HG03342 (cell line): ENCODE measurements at regions not wholly inside any gene's neighbourhood (a gene's known extent, or its start where the extent isn't known, plus 50 kb on each side); places are given as distances from the start of the nearest gene placed in this dataset.

Source experiments
- ATAC-seq: cut with Tn5 transposase; IDR thresholded peaks from one replicate; pipeline ENCODE4 v1.9.1; 2021; ENCODE audit warnings: mild to moderate bottlenecking, moderate library complexity; ENCODE audit not compliant: unreplicated experiment

DNA sequence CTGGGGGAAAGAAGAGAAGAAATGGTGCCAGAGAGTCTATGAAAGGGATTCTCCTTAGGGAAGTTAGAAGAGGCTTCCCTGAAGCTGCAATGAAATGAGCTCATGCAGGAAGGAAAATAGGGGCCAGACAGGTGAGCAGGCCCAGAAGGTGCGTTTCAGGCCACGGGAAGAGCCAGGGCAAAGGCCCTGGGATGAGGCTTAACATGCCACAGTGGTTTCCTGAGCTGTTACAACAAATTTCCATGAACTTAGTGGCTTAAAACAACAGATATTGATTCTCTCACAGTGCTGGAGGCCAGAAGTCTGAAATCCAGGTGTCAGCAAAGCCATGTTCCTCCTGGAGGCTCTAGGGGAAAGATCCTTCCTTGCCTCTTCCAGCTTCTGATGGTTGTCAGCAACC lies 167.9 kb downstream of the TFAP2C start:
- no peak for ATAC-seq

DNA sequence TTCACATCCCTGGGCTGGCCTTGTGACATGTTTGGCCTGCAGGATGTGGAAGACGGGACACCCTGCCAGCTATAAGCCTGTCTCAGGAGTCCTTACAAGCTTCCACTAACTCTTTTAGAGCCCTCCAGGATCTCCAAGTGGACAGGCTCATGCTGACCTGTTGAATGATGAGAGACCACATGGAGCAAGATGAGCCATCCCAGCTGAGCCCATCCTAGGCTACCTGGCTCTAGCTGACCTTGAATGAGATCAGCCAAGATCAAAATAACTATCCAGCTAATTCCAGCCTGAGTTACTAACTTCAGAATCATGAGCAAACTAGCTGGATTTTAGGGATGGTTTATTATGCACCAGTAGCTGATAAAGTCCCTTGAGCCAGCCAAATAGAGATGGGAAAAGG lies 169.5 kb downstream of the TFAP2C start:
- ATAC-seq = no peak

DNA sequence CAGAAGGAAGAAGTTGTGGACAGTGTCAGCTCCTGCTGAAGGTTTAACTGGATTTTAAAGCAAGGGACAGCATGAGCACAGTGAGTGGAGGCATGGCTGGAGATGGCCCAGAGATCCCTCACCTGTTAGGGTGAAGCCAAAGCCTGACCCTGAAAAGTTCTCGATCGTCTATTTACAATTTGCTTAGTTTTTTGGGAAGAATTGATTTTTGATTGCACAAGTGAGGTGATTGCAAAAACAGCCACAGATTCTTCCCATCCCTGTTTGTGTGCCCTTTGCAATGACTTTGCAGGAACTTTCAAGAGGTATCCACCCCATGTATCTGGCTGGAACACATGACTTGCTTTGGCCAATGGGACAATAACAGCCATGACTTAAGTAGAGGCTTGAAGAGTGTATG lies 170.1 kb downstream of the TFAP2C start:
- ATAC-seq = no peak

DNA sequence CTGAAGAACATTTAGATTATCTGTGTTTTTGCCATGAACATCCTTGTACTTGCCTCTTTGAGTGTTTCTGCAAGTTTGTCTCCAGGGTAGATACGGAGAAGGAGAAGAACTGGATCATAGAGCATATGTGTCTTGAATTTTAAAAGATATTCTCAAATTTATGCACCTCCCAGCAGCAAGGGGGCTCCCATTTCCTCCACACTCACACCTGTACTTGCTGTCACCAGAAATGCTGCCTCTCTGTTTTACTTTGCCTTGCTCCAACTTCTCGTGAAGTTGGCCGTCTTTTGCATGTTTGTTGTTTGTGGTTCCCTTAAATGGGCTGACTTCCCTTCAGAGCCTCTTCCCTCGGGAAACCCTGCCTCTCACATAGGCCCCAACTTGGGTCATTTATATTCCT lies 171.0 kb downstream of the TFAP2C start:
- no peak for ATAC-seq

DNA sequence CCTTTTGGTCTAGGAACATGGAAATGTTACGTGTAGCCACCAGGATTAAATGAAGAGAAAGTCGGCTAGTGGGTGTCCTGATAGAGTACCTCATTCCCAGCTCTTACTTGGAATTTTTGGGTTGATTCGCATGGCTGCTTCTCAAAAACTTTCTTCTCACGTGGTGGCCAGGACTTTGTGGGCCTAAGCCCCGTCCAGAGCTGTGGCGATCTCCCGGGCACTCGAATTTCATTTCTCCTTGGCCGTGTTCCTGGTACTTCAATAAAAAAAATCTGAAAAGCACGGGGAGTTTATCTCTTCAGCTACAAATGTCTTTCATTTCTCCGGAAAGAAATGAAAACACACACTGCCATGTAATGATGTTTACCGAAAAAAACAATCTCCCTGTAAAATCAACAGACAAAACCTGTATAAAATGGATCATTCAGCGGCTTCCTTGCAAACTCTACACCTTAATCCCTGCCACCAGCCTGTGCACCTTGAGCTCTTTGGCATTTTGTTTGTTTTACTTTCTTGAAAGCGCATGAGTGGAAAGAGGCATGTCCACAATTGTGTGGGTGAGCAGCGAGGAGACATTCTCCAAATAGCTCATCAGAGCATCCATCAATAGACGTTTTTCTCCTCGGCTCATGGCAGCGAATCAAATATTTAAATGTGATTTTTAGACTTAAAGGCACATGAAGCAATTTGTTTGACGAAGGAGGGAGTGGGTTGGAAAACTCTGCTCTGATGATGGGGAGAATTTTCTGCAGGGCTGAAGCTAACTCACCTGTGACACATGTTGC lies 173.1 kb downstream of the TFAP2C start:
- no peak for ATAC-seq

DNA sequence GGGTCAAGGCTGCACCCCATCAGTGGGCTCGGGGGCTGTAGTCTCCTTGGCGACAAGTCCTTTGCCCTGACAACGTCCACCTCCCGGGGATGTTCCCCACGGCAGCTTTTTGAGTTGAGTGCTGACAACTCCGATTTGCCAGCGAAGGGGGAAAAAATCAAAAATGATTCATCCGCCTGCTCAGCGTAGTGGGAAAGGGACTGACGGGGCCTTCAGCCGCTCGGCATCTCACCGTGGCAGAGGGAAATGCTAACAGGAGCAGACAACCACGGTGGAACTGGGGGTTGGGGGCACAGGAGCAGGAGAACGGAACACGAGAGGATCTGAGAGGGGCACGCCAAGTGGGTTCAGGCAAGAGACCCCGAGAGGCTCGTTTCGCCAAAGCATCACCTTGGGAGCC lies 173.7 kb downstream of the TFAP2C start:
- ATAC-seq = no peak

DNA sequence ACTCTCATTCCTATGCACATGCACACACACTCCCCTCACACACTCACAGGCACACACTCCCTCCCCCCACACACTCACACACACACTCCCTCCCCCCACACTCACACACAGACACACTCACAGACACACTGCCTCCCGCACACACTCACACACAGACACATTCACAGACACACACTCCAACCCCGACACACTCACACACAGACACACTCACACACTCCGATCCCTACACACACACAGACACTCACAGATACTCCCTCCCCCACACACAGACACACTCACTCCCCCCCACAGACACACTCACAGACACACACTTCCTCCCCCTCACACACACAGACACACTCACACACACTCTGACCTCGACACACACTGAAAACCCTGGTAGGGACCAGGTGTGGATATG lies 176.2 kb downstream of the TFAP2C start:
- no peak for ATAC-seq

DNA sequence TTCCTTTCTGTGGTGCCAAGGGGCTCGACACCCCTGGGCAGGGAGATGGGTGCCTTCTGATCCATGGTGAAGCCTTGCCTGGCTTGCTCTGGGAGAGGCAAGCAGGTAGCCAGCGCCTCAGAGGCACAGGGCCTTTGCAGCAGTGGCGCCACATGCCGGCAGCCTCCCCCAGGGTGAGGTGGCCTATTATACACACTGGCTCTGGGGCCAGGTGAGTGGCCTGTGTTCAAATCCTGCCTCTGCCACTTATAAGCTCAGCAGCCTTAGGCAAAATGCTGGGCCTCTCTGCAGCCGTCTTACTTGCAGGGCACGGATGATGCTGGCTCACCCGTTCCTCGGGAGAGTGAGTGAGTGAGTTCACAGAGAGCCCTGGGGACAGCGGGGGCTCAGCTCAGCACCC lies 176.9 kb downstream of the TFAP2C start:
- ATAC-seq = no peak

DNA sequence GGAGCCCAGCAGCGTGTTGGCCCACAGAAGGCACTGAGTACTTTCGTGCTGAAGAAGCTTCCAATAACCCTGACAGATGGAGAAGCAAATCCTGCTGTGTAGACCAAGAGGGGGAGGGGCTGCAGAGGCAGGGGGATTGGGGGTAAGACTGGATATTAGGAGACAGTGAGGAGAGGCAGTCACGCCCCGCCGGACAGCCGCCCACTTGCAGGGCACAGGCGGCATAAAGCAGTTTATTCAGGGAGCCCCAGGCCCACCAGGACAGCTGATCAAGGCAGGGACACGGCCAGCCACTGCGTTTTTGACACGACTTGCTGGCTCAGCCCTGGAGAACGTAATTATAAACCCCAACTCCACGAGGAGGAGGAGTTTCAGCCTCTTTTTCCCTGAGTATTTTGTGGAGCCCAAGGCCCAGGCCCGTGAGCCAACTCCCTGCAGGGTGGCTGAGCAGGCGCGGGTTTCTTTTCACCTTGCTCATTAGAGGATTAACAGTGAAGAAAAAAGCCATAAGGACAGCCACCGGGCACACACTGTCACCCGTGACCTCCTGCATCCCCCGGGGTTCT lies 177.9 kb downstream of the TFAP2C start:
- no peak for ATAC-seq

DNA sequence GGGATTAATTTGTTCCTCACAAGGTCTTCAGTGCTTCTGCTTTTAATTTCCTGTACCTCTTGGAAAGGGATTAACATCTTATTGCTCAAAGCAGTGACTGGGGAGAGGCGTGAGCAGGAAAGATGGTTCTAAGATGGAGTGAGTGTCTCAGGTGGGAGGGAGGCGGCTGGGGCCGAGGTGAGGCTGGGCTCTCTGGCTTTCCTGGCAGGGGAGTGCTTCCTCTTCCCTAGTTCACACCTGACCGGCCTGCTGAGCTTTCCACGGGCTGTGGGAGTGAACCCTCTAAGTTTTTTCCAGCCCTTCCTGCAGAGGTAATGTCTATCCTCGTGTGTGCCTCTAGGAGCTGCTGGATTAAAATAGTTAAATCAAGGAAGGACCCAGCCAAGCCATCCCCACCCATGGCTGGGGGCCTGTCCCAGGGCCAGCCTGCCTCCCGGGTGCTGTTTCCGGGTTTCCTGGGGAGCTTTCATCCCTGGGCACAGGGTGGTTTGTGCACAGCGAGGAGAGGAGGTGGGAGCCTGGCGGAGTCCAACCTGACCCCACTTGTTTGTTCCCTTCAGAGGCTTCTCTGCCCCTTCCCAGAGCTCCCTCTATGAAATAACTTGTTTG lies 179.1 kb downstream of the TFAP2C start:
- ATAC-seq = no peak

DNA sequence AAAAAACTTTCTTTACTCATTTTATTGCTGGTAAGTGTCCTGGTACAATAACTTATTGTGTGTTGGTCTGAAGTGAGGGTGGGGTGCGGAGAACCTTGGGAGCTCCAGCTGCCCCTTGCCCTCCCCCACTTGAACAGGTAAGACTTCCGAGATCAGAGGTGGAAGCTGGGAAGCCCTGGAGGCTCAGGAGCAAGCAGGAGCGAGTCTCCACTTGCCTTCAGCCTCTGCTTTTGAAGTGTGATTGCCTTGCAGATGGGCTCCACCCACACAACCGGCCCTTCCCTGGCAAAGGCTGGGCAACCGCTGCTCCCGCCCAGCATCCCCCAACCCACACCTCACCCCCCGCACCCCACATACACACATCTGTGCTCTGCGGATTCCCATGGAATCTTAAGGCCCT lies 179.6 kb downstream of the TFAP2C start:
- ATAC-seq = no peak

DNA sequence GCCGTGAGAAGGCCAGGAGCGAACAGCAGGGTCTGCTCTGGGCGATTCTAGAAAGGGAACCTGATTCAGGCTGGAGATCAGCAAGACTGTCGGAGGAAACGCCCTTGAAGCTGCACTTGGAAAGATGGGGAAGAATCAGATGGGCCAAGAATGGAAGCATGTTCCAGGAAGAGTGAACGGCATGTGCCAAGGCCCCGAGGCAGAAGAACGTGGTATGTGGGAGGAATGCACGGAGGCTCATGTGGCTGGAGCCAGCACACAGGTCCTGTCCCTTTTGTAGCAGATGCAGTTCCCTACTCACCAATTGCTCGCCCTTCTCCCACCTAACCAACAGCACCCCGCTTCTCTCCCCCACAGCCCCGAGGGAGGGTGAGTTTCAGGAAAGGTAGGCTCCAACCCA lies 180.6 kb downstream of the TFAP2C start:
- ATAC-seq = no peak

DNA sequence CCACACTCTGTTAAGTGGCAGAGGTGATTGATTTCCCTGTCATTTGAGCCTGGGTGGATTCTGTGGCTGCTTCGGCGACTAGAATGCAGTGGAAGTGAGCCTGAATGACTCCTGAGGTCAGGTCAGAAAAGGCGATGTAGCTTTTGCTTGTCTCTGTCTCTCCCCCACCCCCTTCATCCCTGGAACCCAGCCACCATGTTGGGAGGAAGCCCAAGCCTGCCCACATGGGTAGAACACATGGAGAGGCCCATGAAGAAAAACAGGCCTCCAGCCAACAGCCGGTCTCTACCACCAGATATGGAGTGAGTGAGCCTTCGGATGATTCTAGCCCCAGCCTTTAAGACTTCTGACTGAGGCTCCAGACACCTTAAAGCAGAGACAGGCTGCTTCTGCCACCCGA lies 181.0 kb downstream of the TFAP2C start:
- no peak for ATAC-seq

DNA sequence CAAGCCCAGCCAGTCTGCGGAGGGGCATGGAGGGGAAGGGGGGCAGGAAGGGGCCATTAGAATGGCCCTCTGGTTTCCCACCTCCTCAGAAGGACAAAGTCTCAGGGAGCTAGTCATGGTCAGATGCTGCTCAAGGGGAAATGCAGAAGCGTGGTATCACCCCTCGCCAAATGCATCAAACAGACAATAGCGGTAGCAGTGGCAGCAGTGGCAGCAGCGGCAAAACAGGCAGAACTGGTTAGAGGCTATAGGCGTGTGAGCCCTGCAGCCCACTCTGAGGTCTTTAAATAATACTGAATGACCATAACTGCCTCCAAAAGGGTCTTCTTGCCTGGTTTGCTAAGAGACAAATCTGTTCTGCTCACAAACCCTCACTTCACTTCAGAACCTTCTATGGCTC lies 186.7 kb downstream of the TFAP2C start:
- no peak for ATAC-seq

DNA sequence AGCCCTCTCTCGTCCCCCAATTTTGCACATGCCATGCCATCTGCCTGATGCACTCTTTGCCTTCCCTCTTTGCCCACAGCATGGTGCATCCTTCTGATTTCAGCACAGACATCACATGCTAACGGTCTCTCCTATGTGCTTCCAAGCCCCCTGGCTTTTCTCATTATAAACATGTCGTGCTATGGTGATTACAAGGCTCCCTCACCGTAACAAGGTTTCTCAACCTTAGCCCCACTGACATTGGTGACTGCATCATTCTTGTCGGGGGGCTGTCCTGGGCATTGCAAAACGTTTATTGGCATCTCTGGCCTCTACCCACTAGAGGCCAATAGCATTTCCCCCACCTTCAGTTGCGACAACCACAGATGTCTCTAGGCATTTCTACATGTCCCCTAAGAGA lies 187.2 kb downstream of the TFAP2C start:
- ATAC-seq = no peak

DNA sequence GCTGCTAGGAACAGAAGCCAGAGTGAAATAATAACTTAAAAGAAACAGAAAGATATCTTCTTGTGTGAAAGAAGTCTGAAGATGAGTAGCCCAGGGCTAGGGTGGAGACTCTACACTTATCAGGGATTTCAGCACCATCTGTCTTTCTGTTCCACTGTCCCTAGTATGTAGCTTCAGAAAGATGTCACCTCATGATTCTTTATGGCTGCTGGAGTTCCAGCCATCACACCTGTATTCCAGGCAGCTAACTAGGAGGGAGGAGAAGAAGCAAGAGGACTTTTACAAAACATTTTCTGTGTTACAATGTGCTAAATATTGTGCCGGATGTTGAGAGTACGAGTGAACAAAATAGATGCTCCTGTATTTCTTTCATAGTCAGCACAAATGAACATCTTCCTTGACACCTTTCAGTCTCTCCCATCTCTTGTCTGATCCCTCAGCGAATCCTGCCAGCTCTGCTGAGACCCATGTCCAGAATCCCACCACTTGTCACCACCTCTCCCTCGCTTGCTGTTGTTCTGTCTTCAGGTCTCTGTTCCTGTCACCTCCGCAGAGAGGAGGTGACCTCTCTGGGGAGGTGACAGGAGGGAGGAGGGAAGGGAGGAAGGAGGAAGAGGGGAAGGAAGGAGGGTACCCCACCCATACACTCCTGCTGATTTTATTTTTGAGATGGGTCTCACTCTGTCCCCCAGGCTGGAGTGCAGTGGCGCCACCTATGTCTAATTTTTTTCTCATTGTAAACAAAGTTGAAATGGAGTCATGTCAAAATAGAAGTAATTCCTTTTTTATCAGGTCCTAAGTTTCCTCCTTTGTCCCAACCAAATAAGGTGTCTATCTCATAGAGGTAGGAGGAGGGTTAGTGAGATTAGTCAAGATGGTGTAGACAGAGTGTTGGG lies 188.9 kb downstream of the TFAP2C start:
- ATAC-seq = no peak

DNA sequence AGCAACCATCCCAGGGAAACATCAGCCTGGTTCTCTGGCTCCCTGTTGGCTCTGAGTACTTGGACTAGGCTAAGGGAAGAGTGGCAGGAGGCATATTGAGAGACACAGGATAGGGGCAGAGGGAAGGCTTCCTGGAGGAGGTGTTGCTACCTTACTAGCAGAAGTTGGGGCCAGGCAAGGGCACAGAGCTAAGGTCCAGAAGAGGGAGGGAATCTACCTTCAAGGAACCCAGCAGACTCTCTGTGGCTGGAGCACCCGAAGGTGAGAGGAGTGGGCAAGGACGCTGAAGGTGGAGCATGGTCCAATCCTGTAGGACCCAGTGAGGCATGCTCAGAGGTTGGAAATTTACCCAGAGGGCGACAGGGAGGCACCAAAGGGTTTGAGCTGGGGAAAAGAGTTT lies 191.9 kb downstream of the TFAP2C start:
- ATAC-seq = no peak

DNA sequence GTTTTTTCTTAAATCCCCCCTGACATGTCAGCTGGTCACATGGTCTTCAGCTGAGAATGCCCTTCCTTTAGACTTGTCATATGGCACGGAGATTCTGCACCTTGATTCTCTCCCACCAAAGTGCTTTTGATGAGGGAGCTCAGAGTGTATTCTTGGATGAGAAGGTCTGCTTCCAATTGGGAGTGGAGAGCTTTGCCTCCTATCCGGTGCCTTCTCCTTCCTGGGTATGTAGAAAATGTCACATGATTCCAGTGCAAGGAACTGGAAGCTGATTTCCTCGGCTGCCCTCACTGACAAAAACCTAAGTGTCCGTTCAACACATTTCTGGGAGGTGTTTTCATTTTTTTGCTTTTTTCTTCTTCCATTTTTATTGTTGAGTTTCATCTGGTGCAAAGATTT lies 197.2 kb downstream of the TFAP2C start:
- ATAC-seq = no peak

DNA sequence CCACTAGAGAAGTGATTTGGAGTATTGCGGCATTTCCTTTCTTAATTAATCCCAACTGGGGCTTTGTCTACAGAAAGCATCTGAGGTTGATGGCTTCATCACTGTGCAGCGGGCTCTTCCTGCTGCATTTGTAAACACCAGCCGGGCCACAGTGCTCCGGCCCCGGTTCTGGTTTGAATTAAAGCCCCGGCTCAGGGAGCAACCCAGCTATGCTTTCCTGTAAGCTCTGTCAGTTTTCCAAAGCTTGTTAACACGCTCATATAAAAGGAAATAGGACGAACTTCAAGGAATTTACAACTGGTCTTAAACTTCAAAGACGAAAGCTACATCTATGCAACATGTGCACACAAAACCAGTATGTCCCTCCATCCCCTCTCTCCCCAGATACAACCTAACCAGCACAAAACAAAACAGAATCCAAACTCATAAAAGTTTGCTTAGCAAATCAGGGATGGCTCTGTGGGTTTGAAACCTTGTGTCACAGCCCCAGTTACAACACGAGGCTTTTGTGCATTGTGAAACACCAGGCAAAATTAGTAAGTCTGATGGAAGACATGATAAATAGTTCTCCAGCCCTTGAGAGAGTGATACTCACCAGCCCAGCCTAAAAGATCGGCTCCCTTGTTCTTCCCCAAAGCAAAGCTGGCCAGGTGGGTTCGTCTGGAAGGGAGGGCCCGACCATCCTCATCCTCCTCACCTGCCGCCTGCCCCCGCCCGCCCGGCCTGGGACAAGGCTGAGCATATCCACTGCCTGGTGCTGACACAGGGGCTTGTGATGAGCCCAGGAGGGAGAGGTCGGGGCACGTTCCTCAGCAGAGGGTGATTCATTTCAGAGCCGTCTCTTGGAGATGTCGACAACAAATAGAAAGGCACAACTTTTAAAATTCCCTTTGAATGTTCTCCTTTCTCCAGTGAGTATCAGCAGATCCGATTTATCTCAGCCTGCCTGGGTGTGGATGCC lies 197.9 kb downstream of the TFAP2C start:
- no peak for ATAC-seq

DNA sequence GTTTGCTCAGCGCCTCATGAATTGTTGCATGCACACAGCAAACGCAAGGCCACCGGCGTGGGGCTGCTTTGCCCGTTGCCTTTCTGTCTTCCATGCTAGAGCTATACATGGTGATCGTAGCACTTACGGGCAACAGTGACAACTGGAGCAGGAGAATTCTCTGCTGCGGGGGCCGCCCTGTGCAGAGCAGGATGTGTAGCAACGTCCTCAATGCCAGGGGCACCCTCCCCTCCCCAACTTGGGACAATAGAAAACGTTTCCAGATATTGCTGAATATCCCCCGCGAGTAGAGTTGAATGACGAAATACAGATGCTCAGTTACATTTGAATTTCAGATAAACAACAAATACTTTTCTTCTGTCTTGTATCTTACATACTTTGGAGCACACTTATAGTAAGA lies 198.7 kb downstream of the TFAP2C start:
- no peak for ATAC-seq
